HG02642 (cell line): ENCODE measurements at regions not wholly inside any gene's neighbourhood (a gene's known extent, or its start where the extent isn't known, plus 50 kb on each side); places are given as distances from the start of the nearest gene placed in this dataset.

Experiments
- ATAC-seq: cut with Tn5 transposase; IDR thresholded peaks from one replicate; pipeline ENCODE4 v1.9.1; 2021; ENCODE audit warnings: mild to moderate bottlenecking; ENCODE audit not compliant: unreplicated experiment, poor library complexity

DNA sequence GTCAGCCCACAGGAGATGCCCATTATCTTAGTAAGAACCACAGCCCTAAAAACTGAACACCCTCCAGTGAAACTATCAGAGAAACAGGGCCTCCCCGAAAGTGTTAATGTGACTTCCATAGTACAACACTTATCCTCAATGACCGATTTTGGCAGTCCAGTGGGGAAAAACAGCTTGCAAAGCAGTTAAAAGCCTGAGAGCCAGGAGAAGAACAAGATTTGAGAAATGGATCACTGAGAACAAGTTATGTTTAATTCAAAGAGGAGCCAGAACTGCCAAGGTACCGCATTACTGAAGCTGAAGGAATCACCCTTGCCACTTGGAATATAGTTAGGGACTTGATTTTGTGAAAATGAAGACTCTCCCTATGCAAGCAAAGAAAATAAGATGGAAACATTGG lies 236.9 kb downstream of the QKI start:
- no peak for ATAC-seq

DNA sequence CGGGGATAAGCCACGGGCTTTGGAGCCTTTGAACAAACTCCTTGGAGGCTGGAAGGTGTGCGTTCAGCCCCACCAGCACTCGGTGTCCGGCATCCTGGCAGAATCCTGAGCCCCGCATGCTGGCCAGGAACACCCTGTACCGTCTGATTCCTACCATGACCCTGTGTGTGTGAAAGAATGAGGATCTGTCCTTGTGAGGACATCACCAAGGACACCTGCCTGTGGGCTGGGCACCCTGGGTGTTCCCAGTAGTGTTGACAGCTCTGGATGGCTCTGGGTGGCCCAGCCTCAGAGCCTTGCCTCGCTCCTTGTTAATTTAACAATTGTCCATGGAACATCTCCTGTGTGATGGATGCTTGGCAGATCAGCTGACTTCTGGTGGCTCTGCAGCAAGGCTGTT lies 234.3 kb downstream of the QKI start:
- no peak for ATAC-seq

DNA sequence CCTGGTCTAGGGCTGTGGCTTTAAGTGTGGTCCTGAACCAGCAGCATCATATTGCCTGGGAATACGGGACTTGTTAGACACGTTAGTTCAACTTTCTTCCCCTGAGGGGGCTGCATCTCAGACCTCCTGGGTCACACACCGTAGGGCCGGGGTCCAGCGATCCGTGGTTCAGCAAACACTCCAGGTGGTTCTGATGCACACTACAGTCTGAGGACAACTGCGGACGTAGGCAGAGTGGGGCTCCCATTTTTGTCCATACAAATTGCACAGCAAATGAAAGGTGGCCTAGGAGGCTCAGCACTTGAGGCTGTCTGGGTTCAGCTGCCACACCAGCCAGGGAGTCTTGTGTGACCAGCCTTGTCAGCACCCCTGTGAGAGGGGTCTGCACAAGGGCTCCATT lies 233.1 kb downstream of the QKI start:
- no peak for ATAC-seq

DNA sequence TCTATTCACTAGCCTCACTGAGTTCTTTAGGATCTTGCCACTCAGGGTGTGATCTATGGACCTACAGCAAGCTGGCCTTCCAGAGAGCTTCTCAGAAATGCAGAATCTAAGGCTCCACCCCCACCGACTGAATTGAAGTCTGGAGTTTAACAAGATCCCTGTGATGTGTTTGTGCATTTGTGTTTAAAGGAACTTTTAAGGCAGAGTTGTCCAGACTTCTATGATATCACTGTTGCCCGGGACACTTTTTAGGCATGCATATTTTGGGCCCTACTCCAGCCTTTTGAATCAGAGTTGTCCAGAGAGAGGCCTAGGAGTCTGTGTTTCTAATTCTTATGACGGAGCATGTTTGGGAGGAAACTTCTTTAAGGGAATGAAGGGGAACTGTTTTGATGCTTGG lies 232.3 kb downstream of the QKI start:
- ATAC-seq, result no peak

DNA sequence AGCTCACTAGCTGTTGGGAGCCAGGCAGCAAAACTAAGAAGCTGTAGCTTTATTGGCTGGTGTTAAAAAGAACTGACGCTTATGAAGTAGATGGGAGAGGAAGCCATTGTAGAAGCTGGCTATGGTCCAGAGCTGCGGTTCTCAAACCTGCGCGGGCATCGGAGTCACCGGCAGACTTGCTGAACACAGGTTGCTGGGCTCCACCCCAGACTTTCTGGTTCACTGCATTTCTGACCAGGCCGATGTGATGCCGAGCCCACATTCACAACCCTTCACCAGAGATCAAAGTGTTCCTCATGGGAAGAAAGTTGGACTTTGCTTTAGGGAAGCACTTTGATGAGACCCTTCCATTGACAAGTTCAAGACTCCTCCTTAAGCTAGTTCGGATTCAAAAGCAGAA lies 231.6 kb downstream of the QKI start:
- ATAC-seq, result no peak

DNA sequence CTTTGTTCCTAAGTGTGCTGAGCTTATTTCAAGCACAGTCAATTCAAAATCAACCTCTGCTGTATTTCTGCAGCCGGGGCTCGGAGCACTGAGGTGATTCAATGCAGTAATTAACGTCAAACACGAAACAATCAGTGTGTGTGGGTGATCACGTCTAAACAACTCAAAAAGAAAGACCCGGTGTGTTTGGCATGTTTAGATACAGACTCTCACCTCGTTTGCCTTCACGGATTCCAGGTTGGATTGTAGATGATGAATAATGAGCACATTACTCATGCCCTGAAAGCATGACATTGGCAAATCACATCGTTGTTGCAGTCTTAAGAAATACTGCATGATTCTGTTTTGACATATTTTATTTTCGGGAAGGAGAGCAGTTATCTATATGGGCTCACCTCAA lies 231.0 kb downstream of the QKI start:
- no peak for ATAC-seq

DNA sequence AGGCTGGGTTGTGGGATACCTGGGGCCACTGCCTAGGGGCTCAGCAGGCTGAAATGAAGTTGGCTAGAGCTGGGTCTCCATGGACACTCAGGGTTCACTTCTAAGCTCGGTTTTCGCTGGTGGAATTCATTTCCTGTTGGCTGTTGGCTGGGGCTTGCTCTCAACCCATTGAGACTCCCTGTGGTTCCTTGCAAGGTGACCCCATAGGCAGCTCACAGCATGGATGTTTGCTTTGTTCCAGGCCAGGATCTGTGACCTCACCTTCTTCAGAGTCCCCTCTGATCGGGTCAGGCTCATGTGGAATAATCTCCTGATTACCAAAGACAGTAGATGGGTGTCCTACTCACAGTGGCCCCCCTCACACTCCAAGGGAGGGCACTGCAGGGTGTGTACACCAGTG lies 229.3 kb downstream of the QKI start:
- no peak for ATAC-seq

DNA sequence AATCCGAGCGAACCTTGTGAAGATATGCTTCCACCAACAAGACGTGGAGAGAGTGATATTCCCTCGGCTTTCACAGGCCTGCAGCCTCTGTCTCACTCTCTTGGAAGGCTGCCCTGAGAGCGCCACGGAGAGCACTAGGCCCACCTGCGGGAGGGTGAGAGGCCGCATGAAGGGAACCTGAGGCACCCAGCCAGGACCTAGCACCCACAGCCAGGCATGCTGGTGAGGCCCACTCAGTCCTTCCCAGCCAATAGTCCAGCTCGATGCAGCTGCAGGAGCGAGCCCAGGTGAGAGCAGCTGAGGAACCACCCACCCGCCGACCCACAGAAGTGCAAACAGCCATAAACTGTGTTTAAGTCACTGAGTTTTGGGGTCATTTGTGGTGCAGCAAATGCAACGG lies 227.2 kb downstream of the QKI start:
- ATAC-seq, result no peak

DNA sequence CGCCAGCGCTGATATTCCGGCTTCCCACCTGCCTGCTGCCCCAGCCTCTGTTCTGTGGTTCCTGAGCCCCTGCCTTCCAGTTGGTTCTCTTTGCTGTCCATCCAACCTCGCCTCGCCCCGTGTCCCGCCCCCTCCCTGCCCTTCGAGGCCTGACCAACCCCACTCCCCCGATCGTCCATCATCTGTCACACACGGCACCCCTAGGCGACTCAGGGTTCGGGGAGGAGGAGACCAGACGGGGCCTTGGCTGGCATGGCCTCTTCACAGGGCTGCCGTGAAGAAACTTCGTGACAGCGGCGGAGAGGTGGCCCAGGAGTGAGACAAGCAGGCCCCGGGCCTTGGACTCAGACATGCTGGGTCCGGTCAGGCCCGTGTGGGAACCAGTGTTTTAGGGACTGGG lies 226.1 kb downstream of the QKI start:
- ATAC-seq, result no peak

DNA sequence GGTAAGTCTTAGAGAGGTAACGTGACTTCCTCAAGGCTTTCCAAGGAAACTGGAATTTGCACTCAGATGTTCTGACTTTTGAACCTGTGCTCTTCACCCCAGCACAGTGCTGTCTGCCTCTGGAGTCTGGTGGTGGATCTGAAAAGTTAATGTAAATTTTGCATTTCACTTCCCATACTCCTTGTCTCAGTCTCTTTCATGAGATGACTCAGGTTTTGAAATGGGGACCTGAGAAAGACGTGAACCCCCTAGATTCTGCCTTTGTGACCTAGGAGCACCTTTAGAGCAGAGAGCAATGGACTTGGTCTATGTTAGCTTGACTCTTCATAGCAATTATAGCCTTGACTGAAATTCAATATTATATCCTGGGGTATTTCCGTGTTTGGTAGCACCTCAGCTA lies 223.0 kb downstream of the QKI start:
- ATAC-seq, result no peak

DNA sequence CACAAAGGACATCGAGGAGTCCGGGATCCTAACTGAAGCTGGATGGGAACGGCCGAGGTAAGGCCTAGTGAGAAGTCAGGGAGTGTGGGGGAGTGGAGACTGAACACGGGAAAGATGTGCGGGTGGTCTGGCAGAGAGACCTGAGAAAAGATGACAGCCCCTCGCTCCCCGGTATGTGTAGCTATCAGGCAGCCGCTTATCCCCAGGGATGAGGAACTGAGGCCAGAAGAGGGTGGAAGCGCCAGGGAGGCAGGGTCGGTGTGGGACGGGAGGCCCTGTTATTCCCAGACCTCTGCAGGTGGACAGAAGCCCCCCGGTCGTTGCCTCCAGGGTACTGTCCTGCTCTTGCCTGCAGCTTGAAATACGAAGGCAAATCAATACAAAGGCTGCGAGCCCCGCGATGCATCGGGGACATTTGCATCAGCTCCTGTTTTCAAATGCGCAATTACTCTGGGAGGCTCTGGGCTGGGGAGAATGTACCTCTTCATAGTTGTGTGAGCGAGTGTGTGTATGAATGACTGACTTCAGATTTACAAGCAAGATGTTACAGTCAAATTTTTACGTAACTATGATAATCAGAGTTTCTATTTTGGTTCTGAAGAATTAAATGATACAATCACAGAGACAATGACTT lies 221.3 kb downstream of the QKI start:
- no peak for ATAC-seq

DNA sequence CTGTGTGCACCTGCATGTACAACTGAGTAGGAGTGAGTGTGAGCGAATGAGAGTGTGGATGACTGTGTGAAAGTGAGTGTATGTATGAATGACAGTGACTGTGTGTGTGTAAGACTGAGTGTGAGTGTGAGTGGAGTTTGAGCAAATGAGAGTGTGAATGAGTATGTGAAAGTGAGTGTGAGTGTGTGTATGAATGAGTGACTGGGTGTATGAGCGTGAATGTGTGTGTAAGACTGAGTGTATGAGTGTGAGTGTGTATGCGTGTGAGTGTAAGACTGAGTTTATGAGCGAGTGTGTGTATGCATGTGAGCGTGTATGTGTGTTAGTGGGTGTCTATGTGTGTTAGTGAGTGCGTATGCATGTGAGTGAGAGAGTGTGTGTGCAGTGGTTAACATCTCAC lies 220.8 kb downstream of the QKI start:
- ATAC-seq, result no peak

DNA sequence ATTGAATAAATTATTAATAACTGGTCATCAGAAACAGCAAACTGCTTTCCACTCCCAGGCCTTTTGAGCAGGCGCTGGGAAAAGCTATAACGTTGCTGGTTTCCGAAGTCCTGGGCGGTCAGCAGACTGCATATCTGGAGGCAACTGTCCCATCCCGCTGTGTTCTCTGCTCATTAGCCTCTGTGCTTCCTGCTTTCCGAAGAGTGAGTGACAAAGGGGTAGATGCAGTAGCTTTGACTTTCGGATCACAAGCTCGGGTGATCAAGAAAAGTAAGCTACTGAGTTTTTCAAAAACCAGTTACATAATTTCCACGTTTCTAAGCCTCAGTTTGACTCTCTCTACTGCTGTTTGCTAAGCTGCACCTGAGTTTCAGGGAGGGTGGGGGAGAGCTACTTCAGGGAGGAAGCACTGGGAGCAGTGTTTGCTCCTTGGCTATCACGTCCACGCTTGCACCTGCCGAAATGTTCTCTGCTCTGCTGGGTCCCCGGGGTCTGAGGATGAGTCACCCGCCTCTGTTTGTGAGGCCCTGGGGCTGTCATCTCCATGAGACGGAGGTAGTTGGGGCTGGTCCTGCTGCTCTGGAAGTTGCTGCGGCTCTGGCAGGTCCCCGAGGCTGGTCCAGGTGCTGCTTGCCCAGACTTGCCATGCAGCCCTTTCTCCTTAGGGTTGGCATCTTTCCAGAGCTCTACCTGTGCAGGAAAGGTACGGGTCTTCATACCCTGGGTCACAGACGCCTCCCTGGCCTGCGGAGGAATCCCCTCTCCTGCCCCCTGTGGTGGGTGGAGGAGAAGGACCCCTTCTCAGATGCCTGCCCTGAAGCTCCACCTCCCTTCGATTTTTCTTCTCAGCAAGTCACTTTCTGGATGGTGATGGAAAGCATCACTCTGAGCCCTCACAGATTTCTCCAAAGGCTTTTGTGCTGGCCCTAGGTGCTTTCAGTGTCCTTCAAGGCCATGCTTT lies 220.0 kb downstream of the QKI start:
- no peak for ATAC-seq

DNA sequence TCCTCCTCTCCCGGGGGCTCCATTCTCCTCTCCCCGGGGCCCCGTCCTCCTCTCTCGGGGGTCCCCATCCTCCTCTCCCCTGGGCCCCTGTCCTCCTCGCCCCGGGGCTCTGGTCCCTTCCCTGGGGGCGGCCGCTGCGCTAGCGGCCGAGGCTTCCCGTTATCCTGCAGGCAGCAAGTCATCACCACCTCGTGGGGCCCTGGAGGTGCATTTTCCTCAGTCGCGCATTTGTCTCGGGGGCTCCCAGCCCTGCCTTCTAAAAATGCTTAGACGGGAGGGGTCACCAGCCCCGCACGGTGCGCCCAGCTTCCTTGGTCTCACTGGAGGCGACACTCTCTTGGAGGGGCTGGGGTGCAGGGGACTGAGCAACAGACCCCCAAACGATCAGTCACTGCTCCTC lies 216.5 kb downstream of the QKI start:
- ATAC-seq, result no peak

DNA sequence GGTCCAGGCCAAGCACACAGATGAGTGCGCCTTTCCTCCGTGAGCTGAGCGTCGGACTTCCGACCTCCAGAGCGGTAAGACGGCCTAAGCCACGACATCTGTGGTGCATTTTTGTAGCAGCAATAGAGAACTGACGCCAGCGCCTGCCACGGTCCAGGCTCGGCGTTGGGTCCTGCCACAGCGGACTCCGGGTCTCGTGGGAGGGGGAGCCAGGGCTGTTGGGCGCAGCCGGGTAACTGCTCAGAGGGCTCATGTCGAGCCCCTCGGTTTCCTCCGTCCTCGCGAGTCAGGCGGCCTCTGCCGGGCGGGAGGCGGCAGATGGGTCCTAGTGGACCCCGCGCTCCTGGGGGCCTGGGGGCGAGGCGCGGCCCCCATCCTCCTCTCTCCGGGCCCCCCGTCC lies 216.1 kb downstream of the QKI start:
- no peak for ATAC-seq

DNA sequence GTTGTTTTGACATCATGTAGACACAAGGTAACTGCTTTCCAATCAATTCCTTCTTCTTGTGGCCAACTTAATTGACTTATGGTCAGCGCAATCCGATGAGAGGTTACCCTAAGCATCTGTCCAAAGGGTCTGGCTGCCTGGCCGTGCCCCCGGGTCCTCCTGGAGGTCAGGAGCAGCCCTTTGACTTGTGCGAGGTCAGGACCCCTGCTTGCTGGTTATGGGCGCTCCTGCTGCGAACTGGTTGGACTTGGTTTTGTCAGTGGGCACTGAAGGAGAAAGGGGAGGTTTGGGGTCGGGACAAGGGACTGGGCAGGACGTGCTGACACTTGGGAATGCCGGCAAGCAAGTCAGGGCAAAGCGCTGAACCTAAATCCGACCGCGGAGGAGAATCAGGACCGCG lies 215.6 kb downstream of the QKI start:
- no peak for ATAC-seq
